Breast epithelium (tissue), 4 donors: ENCODE measurements at regions not wholly inside any gene's neighbourhood (a gene's known extent, or its start where the extent isn't known, plus 50 kb on each side); places are given as distances from the start of the nearest gene placed in this dataset.
"Not testable (repeated sequence)": the region's sequence is repeated elsewhere in the genome, so short reads cannot be mapped to it uniquely, and the experiment has no call there.

Source experiments
- DNase-seq, 2 donors: peaks; one replicate each; pipeline ENCODE4 v3.0.0-alpha.2; 2019; ENCODE audit warnings: low spot score in 2 of 2
- H3K27ac ChIP-seq, 2 donors: fragments of 200-600 bp; sonication (generic) in 1 of 2; one replicate each; pipeline ENCODE4 v1.5.1; 2016 to 2019; ENCODE audit warnings: mild to moderate bottlenecking in 1 of 2
- H3K27me3 ChIP-seq, 2 donors: fragments of 200-600 bp; sonication (generic) in 1 of 2; one replicate each; pipeline versions ENCODE4 v1.5.1 to v1.6.0; 2017 to 2019; ENCODE audit warnings: control low read depth in 1 of 2, mild to moderate bottlenecking in 1 of 2
- H3K36me3 ChIP-seq: fragments of 200-600 bp; one replicate; pipeline ENCODE4 v1.5.1; 2019
- H3K4me1 ChIP-seq, 2 donors: fragments of 200-600 bp; sonication (generic); one replicate each; pipeline ENCODE4 v1.5.1; 2016 to 2019; ENCODE audit warnings: control low read depth in 1 of 2
- H3K4me3 ChIP-seq, 3 donors: fragments of 200-600 bp; sonication (generic); 1 replicate in 2 of 3; 2 replicates in 1 of 3; pipeline ENCODE4 v1.5.1; 2016 to 2019; ENCODE audit warnings: mild to moderate bottlenecking in 3 of 3, moderate library complexity in 2 of 3
- H3K9me3 ChIP-seq, 2 donors: fragments of 200-600 bp; sonication (generic) in 1 of 2; one replicate each; pipeline ENCODE4 v1.5.1; 2016 to 2019; ENCODE audit warnings: control low read depth in 1 of 2
- POLR2A ChIP-seq: fragments of 450-650 bp; IDR thresholded peaks from one replicate; pipeline ENCODE4 v1.6.1; 2016; ENCODE audit warnings: antibody characterized with exemption, mild to moderate bottlenecking, moderate library complexity
- POLR2AphosphoS5 ChIP-seq, 3 donors: sonication (generic); formaldehyde crosslinking; IDR thresholded peaks; one replicate each; pipeline ENCODE4 v1.6.1; 2017; ENCODE audit warnings: antibody characterized with exemption in 3 of 3
- intact Hi-C: fragments of 100-400 bp; cut with DNase I; formaldehyde crosslinking; loops from one replicate; pipeline ENCODE4 v1.15.1; 2023; ENCODE audit warnings: low total_unique reads
- TF ChIP-seq, protein P1 (sequence below), 3 donors: fragments of 450-650 bp; IDR thresholded peaks; one replicate each; pipeline ENCODE4 v1.5.1; 2016 to 2017; ENCODE audit warnings: antibody characterized with exemption in 3 of 3, mild to moderate bottlenecking in 3 of 3, moderate library complexity in 3 of 3

DNA sequence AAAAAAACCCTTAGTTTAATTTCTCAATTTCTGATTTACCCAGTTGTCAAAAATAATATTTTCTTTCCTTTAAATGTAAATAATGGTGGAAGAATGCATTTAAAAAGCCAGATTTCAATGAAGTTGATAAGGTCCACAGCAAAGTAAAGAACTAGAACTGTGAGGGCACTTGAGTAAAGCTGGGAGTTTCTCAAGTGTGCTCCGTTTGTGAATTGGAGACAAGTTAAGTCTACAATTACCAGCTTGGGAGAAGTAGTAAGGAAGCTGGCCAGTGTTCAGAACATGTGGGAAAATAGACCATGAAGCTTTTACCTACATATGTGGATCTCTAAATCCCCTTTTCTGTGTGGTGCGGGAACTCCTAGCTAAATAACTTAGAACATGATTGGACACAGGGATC is 239.4 kb downstream of the OXSM start:
- Histone ChIP-seq H3K9me3 (peaks cover 0 to 15% of the 10 kb centered on the region in 2 donors), H3K4me1 (no peaks in the 10 kb centered on the region), H3K36me3 (no peaks in the 10 kb centered on the region), H3K27me3 (no peaks in the 10 kb centered on the region), H3K27ac (no peak overlapping the region), H3K4me3 (no peak overlapping the region)
- intact Hi-C loops, result no loop called here
- no peak for DNase-seq
- TF ChIP-seq POLR2AphosphoS5 (IDR thresholded peaks at IDR 0.05), result no peak
- no peak for TF ChIP-seq POLR2A
- TF ChIP-seq, protein P1, sequence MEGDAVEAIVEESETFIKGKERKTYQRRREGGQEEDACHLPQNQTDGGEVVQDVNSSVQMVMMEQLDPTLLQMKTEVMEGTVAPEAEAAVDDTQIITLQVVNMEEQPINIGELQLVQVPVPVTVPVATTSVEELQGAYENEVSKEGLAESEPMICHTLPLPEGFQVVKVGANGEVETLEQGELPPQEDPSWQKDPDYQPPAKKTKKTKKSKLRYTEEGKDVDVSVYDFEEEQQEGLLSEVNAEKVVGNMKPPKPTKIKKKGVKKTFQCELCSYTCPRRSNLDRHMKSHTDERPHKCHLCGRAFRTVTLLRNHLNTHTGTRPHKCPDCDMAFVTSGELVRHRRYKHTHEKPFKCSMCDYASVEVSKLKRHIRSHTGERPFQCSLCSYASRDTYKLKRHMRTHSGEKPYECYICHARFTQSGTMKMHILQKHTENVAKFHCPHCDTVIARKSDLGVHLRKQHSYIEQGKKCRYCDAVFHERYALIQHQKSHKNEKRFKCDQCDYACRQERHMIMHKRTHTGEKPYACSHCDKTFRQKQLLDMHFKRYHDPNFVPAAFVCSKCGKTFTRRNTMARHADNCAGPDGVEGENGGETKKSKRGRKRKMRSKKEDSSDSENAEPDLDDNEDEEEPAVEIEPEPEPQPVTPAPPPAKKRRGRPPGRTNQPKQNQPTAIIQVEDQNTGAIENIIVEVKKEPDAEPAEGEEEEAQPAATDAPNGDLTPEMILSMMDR (IDR thresholded peaks at IDR 0.05), result no peak

- peaks cover 8 to 12% of the 10 kb centered on the region in 2 donors for H3K9me3 ChIP-seq
- intact Hi-C loops, H3K4me3 ChIP-seq, H3K27ac ChIP-seq, H3K4me1 ChIP-seq, DNase-seq, H3K27me3 ChIP-seq, H3K36me3 ChIP-seq: not testable (repeated sequence)
Measured at GRCh38 chr3:26042126-26042525, 252.2 kb downstream of the OXSM start.

DNA sequence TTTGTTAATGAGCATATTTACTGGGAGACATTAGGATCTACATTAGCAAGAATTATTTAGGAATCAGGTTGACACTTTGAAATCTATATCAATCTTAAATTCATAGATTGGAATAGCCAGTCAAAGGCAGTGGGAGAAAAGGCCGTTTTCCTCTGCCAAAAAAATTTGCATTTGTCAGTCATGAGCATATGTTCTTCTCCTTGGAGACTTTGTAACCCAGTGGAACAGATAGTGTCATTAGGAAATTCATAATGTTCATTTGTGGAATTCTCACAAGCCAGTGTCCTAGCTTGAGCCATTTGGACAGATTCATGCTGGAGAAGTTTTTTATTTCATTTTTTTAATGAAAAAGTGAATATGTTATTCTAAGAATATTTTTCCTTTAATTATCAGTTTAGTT is 260.1 kb downstream of the OXSM start:
- intact Hi-C loops, result no loop called here
- Histone ChIP-seq H3K4me1 (no peaks in the 10 kb centered on the region), H3K36me3 (no peaks in the 10 kb centered on the region), H3K27ac (no peak overlapping the region), H3K9me3 (no peaks in the 10 kb centered on the region), H3K27me3 (no peaks in the 10 kb centered on the region), H3K4me3 (no peak overlapping the region)
- no peak for DNase-seq
- TF ChIP-seq POLR2AphosphoS5 (IDR thresholded peaks at IDR 0.05) (no peak), POLR2A (no peak)
- TF ChIP-seq, protein P1 (IDR thresholded peaks at IDR 0.05), result no peak

GRCh38 chr3:26050776-26051175 is 260.9 kb downstream of the OXSM start:
- Histone ChIP-seq H3K9me3 (no peaks in the 10 kb centered on the region), H3K4me1 (no peaks in the 10 kb centered on the region), H3K4me3 (no peak overlapping the region), H3K27me3 (no peaks in the 10 kb centered on the region), H3K36me3 (no peaks in the 10 kb centered on the region), H3K27ac (no peak overlapping the region)
- intact Hi-C loops, result no loop called here
- no peak for TF ChIP-seq POLR2AphosphoS5 (IDR thresholded peaks at IDR 0.05)
- TF ChIP-seq, protein P1 (IDR thresholded peaks at IDR 0.05), result no peak
- no peak for TF ChIP-seq POLR2A
- DNase-seq, result no peak

- Histone ChIP-seq H3K27me3 (no peaks in the 10 kb centered on the region), H3K4me1 (no peaks in the 10 kb centered on the region), H3K9me3 (no peaks in the 10 kb centered on the region), H3K4me3 (no peak overlapping the region), H3K27ac (no peak overlapping the region), H3K36me3 (no peaks in the 10 kb centered on the region)
- intact Hi-C loops, result no loop called here
- no peak for DNase-seq
- TF ChIP-seq POLR2AphosphoS5 (IDR thresholded peaks at IDR 0.05) (no peak), POLR2A (no peak)
Measured at GRCh38 chr3:26058901-26059321, 269.0 kb downstream of the OXSM start.

- Histone ChIP-seq H3K27ac (no peak overlapping the region), H3K9me3 (no peaks in the 10 kb centered on the region), H3K36me3 (no peaks in the 10 kb centered on the region), H3K4me3 (no peak overlapping the region), H3K27me3 (no peaks in the 10 kb centered on the region), H3K4me1 (no peaks in the 10 kb centered on the region)
- intact Hi-C loops, result no loop called here
- DNase-seq, result no peak
- TF ChIP-seq POLR2AphosphoS5 (IDR thresholded peaks at IDR 0.05) (no peak), POLR2A (no peak)
- TF ChIP-seq, protein P1 (IDR thresholded peaks at IDR 0.05), result no peak
Measured at GRCh38 chr3:26061947-26062346, 272.1 kb downstream of the OXSM start.
